Choroid plexus epithelial cell (primary cell): ENCODE measurements at regions not wholly inside any gene's neighbourhood (a gene's known extent, or its start where the extent isn't known, plus 50 kb on each side); places are given as distances from the start of the nearest gene placed in this dataset.
"Not testable (repeated sequence)": the region's sequence is repeated elsewhere in the genome, so short reads cannot be mapped to it uniquely, and the experiment has no call there.

Experiments used
- DNase-seq: peaks from one replicate; pipeline ENCODE4 v3.0.0-alpha.2; 2010; ENCODE audit warnings: low read depth
- H3K4me3 ChIP-seq: 2 replicates; pipeline ENCODE4 v1.5.1; 2011; ENCODE audit warnings: low read depth, mild to moderate bottlenecking, control low read depth, low read length, moderate library complexity
- CTCF ChIP-seq: conservative IDR thresholded peaks from 2 replicates; pipeline ENCODE4 v1.5.1; 2011; ENCODE audit warnings: low read depth, mild to moderate bottlenecking, control low read depth, inconsistent platforms, low read length, moderate library complexity

- no peak for TF ChIP-seq CTCF
- no peak overlapping the region for H3K4me3 ChIP-seq
- peak; percentile 69 for DNase-seq
Measured at GRCh38 chr7:142571581-142571980, 177.7 kb upstream of the PRSS1 start.

GRCh38 chr7:142569851-142570250 is 179.4 kb upstream of the PRSS1 start:
- DNase-seq, result no peak
- TF ChIP-seq CTCF, result no peak
- no peak overlapping the region for H3K4me3 ChIP-seq

- peak; percentile 88 for DNase-seq
- no peak for TF ChIP-seq CTCF
- H3K4me3 ChIP-seq, result no peak overlapping the region
Measured at GRCh38 chr7:142568435-142569097, 180.7 kb upstream of the PRSS1 start.

- DNase-seq, result no peak
- no peak overlapping the region for H3K4me3 ChIP-seq
Measured at GRCh38 chr7:142567201-142568075, 181.8 kb upstream of the PRSS1 start.

GRCh38 chr7:142566271-142566670 is 183.0 kb upstream of the PRSS1 start:
- no peak for TF ChIP-seq CTCF
- H3K4me3 ChIP-seq, result no peak overlapping the region

More at GRCh38 chr7:142567201-142568075, 181.8 kb upstream of the PRSS1 start:
- no peak for TF ChIP-seq CTCF

GRCh38 chr7:142564125-142564524 is 185.1 kb upstream of the PRSS1 start:
- H3K4me3 ChIP-seq, DNase-seq: not testable (repeated sequence)

More at GRCh38 chr7:142566271-142566670, 183.0 kb upstream of the PRSS1 start:
- no peak for DNase-seq

- no peak overlapping the region for H3K4me3 ChIP-seq
- TF ChIP-seq CTCF, result no peak
- DNase-seq, result no peak
Measured at GRCh38 chr7:142563470-142563869, 185.8 kb upstream of the PRSS1 start.
